H1 (cell line): ENCODE measurements at regions not wholly inside any gene's neighbourhood (a gene's known extent, or its start where the extent isn't known, plus 50 kb on each side); places are given as distances from the start of the nearest gene placed in this dataset.

Experiments used
- CEBPB ChIP-seq: IDR thresholded peaks from 2 replicates; pipeline ENCODE4 v1.6.1; 2012; ENCODE audit warnings: low read depth, low read length
- RFX5 ChIP-seq: IDR thresholded peaks from 2 replicates; pipeline ENCODE4 v1.6.1; 2011; ENCODE audit warnings: low read depth, low read length, improper control_type of control experiment, borderline replicate concordance

- TF ChIP-seq RFX5, result no peak
- no peak for TF ChIP-seq CEBPB
Measured at GRCh38 chr6:139909992-139910391, 535.5 kb upstream of the CITED2 start (continued).
